HG03378 (cell line): ENCODE measurements at regions not wholly inside any gene's neighbourhood (a gene's known extent, or its start where the extent isn't known, plus 50 kb on each side); places are given as distances from the start of the nearest gene placed in this dataset.

ENCODE experiments used
- ATAC-seq: cut with Tn5 transposase; IDR thresholded peaks from one replicate; pipeline ENCODE4 v1.9.1; 2021; ENCODE audit warnings: mild to moderate bottlenecking, moderate library complexity; ENCODE audit not compliant: unreplicated experiment

DNA sequence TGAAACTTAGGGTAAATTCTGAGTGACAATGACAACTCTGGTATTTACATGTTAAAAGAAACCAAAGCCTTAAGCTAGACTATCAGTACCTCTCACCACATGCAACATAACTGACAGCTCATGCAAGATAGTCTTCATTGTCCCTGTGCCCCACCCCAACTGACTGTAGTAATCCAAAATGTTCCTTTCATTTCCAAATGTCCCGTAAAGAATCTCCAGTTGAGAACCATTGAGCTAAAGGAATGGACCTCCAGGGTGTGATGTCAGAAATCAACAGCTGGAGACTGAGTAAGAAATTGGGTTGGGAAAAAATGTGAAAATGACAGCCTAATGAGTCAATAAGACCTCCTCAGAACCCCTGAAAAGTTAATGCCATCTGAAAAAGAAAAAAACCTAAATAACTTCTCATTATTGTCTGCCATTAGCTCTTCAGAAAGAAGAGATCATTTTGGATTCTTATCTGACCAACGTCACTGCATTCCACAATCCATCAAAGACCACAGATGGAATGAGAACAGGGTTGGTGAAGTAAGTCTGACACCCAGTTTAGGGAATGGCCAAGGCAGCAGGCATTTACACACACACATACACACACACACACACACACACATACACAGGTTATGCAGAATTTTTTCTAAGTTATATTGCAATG is 51.7 kb upstream of the ACVR2A start:
- ATAC-seq = no peak

DNA sequence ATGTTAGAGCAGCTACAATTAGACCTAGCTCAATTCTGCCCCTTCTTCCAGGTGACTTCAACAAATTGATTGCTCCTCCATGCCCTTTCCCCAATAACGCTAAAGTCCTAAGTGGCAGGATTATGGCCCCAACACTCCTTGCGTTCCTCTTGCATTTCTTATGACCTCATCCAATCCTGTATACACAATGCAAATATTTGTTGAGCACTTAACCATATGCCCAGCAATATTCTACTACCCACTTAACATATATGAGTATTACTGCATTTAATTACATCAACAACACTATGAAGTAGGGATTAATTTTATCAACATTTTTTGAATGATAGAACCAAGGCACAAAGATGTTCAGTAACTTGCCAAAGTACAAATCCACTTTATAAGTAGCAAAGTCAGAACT is 54.2 kb upstream of the ACVR2A start:
- ATAC-seq = no peak

DNA sequence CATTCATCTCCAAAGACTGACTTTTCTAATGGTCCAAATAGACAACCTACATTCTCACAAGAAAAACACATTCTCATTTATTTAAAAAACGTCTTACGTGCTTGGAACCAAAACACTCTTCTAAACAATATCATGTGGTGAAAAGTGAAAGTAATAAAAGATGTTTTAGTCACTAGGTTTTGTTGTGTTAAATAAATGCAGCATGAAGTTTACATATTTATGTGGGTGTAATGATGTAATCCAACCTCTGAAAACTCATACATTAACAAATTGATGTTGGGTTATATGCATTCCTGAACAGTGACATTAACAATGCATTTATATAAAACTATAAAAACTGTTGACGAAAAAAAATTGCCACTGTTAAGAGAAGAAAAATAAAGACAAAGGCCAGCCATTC is 55.1 kb upstream of the ACVR2A start:
- no peak for ATAC-seq

DNA sequence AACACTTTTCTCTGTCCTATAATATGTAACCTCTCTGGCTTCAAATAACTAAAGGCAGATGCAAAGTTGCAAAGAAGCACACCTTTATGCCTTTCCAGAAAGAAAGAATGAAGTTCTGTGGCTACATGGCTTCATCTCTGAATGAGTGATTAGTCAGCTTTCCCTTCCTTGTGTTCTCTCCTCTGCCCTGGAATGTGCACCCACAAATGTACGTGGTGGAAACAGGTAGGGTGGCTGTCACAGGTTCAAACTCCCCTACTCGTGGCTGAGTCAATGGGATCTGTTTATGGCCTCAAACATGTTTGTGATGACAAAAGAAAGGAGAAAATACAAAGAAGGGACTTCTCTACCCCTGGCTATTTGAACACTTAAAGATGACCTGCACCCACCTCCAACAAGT is 55.5 kb upstream of the ACVR2A start:
- no peak for ATAC-seq

DNA sequence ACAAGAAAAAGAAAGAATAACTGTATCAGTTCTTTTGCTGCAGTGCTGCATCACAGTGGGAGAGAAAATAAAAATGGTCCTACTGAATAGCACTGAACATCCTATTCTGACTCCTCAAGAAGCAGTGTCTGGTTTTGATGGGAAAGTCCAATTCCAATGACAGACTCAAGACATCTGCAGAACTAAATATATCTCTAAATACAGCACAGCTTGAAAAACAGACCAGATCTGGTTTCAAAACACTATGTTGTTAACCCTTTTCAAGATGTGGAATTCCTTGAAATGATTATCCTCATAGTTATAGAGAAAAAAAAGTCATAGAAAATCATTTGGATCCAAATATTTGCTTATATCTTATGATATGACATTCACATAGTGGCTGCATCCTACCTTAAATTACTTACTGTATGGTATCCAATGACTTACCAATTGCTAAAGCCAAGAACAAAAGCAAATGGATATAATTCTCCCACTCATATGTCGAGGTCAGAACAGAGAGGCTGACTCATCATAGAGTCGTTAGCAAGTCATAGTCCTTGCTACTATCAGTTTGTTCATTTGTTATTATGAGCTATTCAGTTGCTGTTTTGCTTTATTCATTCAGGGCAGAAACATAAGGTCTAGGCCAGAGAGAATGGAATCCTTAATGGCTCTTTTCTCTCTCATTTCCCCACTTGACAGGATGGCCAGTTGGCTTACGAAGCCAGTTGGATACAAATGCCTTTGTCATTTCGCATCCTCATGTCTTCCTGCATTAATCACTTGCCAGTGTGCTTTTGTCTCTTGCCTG is 62.5 kb upstream of the ACVR2A start:
- ATAC-seq = no peak

DNA sequence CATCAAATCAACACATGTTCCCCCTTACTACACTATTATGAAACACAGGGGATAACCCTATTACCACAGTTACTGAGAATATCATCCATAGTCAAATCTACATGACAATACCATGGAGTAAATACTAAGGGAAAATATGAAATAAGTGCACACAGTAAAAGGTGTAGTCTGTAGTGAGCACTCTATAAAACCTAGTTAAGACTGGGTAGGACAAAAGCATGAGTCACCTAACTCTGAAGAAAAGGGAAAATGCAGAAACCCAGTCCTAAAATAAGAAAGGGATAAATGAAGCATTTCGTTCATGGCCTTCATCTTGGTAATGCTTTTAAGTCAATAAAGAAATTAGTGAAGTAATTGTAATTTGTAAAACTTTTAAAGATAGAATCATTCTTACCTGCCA is 65.4 kb upstream of the ACVR2A start:
- no peak for ATAC-seq

DNA sequence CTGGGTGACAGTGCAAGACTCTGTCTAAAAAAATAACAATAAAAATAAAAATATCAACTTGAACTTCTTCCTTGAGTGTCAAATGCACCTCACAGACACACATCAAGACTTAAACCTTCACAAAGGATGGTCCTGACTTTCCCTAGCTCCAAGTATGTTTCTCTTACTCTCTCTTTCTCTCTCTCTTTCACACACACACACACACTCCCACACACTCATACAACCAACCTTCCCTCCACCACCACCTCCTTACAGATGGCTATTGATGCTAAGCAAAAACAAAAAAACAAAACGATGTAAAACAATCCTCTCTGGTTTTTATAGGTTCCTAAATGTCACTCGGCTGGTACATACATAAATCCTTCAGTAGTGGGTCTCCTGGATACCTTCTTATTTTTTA is 67.4 kb upstream of the ACVR2A start:
- no peak for ATAC-seq

DNA sequence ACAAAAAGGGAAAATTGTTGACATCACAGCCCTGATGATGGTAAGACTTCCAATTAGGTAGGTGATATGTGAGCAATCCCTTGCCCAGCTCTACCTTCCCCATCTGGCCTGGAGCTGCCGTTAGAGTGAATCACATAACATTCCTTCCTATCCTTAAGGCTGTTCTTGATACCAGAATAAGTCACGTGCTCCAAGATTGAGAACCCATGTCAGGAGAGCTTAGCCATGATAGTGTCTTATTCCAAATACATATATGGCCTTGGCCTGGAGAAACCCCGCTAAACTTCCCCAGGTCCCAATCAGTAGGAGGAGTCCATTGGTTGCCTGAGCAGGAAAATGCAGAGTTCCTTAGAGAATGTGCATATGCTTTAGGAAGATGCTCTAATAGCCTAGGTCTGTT is 70.0 kb upstream of the ACVR2A start:
- ATAC-seq = no peak

DNA sequence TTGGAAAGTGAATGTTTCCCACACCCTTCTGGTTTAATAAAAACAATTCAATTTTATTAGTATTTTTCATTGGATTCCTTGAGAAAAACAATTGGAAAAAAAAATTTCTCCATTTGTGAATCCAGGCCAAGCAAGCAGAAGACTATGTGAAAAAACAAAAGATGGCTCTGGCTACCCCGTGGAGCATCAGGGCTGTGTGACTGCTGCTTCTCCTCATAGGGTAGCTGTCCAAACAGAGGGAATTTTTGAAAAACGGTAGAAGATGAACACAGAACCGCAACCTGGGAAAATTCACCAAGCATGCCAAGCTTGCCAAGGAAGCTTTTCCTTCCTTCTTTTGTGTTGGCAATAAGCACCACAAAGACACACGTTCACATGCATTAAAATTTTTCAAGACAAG is 71.3 kb upstream of the ACVR2A start:
- no peak for ATAC-seq

DNA sequence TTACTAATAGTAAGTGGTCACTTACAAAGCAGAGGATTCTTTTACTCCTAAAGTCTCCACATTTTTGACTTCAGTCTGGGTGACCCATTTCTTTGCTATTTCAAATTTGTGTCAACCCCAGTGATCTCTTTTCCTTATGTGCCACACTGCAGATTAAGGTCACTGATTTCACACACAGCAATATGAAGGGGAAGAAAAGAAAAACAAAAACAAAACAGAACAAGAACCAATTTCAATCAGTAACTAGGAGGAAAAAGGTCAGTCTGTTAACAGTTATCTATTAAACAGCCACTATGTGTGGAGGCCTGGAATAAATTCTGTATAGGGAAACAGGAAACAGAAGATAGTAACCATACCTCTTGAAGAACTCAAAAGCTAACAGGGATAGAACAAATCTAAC is 72.0 kb upstream of the ACVR2A start:
- no peak for ATAC-seq

DNA sequence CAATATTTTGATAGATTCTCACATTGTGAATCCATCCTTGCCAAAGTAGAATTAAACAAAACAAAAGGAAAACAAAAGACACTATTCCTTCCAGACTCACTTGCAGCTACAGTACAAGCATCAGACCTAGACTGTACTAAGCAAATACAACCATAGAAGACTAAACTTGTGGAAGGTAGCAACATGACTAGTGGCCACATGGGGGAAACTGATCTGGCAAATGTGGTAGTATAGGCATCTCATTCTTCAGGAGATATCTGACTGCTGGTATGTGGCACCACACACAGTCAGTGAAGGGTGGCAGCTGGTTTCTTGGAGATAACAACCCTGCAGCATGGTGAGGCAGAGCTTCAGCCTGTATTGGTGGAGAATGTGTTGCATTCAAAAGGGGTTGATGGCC is 81.0 kb upstream of the ACVR2A start:
- ATAC-seq = no peak

DNA sequence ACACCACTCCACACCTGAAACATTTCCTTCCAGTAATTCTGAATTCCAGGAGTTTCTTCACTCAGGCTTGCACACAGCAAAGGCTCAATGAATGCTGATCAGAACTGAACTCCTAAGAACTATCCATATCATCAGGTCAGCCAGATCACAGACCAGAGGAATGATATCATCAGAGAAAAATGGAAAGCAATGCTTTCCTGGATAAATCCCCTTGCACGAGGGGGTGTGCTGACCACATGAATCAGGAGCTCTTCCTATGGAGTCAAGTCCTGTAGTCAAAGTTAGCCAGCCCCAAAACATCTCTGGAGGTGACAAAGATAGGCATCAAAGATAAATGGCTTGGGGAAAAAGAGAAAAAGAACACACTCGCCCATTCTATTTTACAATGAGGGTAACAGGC is 83.8 kb upstream of the ACVR2A start:
- ATAC-seq = no peak

DNA sequence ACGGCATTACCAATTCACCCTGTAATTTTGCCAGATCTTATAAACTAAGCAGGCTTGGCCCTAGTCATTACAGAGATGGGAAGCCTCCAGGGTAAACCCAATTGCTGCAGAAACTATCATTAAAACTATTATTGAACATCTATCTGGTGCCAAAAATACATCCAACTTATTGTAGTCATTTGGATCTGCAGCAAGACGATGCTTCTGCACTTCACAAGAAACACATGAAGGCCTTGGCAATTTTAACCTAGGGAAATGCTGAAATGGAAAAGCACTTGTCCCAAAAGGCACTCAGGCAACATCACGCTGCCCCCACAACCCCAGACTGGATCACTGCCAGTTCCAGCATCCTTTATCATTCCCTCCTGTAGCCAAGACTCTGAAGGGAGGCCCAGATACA is 85.3 kb upstream of the ACVR2A start:
- ATAC-seq = no peak

DNA sequence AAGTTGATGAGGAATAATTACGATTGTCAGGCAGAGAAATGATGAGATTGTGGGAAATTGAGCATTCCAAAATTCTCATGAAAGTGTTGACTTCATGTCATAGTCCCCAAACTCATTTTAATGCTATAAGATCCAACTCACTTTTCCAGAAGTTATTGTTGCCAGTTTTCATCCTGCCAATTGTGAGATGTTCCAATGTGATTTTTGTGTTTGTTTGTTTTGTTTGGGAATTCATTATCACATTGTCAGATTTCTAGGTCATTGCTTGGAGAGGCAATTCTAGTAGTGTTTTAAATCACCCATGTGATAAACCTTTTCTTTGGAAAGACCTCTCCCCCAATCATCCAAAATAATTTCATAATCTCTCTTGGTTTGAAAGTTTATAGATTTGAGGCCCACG is 86.0 kb upstream of the ACVR2A start:
- ATAC-seq = no peak

DNA sequence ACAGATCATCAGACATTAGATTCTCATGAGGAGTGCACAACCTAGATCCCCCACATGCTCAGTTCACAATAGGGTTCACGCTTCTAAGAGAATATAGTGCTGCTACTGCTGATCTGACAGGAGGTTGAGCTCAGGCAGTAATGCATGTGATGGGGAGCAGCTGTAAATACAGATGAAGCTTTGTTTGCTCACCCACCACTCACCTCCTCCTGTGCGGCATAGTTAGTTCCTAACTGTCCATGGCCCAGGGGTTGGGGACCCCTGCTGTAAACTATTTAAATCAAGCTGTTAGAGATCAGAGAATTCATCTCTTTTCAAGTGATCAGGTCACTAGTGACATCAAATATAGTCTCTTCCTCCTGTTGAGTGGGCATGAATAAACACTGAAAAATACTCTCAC is 88.8 kb upstream of the ACVR2A start:
- no peak for ATAC-seq

DNA sequence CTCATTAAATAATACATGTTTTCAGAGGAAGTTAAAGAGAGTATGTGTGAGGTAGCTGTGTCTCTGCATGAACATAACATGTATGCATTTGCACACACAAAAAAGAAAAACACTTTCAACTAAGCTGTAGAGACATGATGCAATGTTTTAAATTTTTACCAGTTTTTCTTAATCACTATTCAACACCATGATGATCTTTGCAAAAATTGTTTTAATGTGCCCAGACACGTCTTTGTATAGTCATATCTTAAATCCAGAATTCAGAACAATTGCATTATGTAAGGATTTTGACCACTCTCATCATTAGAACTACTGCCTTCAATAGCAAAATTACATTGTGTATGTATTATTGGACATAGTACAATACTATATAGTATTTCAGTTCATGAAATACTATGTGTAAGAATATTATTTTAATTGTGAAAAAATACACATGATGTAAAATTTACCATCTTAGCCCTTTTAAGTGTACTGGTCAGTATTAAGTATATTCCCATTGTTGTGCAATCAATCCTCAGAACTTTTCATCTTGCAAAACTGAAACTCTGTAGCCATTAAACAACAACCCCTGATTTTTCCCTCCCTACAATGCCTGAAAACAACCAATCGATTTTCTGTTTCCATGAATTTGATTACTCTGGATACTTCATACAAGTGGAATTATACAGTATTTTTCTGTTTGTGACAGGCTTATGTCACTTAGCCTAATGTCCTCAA is 104.5 kb upstream of the ACVR2A start:
- no peak for ATAC-seq

DNA sequence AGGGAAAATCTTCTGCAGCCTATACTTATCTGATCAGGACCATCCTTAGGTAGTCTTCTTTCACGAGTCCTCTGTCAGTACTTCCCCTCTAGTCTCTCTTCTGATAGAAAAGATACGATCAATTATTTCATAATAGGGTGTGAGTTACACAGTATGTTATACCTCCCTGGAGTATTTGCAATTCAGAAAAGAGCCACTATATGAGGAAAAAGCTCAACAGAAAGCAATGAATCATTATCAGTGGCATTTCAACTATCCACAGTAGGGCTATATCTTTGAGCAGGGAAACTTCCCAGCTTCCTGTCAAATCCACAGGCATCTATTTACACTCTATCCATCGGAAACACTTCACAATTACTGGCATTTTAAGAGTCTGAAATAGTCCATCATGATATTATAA is 105.3 kb upstream of the ACVR2A start:
- ATAC-seq = no peak

DNA sequence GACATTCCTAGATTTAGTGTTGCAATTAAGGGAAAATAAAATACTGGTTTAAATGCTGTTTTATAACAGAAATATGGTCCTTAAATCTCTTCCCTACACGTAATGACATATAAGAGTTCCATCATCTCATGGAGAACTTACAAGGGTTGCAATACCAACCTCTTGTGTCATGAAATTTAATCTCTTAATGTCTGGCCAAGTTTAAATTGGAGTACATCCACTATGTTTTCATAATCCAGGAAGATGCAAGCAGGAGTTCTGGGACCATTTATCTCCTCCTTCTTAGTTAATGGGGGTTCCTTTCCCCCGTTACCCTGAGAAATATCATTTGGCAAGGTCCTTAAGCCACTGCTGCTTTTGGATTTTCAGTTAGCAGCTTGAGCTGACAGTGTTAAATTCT is 126.0 kb upstream of the ACVR2A start:
- ATAC-seq = no peak

DNA sequence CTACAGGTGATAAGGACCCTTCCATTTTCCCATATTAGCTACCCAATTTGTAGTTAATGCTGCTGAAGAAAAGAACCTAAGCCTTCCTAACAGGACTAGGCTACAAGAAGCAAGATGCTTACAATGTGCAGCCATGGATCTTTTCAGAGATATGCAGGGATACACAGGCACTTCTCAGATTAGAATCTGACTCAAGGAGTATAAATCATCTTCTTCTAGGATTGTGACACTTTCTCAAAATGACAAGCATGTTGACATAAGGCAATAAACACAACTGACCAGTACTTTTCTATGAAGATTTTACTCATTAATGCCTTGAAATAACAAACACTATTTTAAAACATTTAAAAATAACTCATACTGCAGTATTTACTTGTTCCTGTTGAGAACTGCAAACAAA is 127.9 kb upstream of the ACVR2A start:
- no peak for ATAC-seq

DNA sequence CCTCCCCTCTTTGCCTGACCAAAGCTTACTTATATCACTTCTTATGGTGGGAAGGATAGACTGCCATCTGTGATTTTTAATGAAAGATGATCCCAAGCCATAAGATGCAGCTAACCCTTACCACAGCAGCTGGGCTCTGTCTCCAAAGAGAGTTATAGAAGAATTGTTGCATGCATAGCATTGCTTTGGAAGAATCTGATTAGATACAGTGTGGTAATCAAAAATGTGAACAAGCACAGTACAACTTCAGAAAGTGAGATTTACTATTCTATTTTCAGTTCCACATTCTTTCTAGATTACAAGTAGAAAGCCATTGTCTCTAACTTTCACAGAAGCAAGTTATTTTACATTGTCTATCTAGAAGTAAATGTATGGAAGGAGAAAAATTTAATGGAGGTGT is 129.0 kb upstream of the ACVR2A start:
- peak; percentile 64 for ATAC-seq

DNA sequence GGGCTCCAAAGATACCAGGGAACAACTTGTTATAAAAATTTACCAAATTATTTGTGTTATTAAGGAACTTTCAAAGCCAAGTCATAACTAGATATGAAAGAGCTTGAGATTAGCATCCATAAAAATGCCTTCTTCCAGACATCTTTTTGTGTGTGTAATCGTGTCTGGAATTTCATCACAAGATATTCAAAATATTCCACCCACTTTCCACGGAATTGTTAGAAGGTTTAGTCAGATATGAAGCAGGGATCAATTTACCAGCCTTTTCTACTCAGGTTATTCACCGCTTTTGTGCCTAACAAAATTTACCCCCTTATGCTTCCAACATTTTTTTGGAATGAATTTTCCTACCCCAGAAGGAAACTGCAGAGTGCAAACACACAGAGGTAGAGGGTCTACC is 130.2 kb upstream of the ACVR2A start:
- no peak for ATAC-seq

DNA sequence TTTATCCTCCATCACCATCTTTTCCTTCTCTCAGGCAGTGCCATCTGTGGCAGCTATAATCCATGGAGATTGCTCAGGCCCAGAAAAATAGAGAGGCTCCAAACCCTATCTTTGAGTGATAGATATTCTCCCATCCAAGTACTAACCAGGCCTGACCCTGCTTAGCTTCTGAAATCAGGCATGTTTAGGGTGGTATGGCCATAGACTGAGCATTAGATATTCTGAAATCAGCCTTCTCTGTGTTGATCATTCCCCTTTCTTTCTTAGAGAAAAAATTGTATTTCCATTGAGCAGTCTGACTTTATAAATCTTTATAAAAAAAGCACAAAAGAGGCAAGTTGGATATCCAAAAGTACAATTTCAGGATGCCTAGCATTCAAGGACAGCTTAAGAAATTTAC is 131.5 kb upstream of the ACVR2A start:
- ATAC-seq = no peak
